ENCODE measurements at regions not wholly inside any gene's neighbourhood (a gene's known extent, or its start where the extent isn't known, plus 50 kb on each side); places are given as distances from the start of the nearest gene placed in this dataset.

DNA sequence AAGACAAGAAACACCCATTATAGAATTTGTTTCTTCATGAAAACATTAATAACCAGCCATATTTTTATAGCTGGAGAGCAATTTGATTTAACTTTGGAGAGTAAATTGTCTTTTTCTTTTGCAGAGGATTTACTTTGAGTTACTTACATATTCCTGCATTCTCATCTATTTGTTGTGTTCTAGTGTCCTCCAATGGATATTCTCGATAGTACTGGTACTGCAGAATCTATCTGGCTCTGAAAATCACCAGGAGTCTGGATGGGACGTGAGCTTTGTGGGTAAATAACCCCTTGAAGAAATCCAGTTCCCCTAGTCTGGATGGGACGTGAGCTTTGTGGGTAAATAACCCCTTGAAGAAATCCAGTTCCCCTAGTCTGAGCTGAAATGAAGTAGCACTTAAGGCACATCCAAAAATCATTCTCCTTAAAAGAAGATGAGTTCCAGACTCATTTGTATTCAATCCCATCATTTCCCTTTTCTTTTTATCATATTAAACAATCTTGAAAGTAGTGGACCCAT is 294.1 kb upstream of the UBE2E2 start:
- Mint-ChIP-seq H3K27ac (no peak overlapping the region), H3K36me3 (ENCODE audit: low read depth) (no peaks in the 10 kb centered on the region), H3K27me3 (no peaks in the 10 kb centered on the region), H3K4me1 (ENCODE audit: low read depth) (peaks cover 6% of the 10 kb centered on the region), H3K4me3 (no peak overlapping the region), H3K9me3 (no peaks in the 10 kb centered on the region)
- intact Hi-C loops (cut with micrococcal nuclease): no loop called here

- Mint-ChIP-seq H3K4me1 (ENCODE audit: low read depth) (no peaks in the 10 kb centered on the region), H3K9me3 (no peaks in the 10 kb centered on the region), H3K4me3 (no peak overlapping the region), H3K36me3 (ENCODE audit: low read depth) (no peaks in the 10 kb centered on the region), H3K27me3 (no peaks in the 10 kb centered on the region), H3K27ac (no peak overlapping the region)
- intact Hi-C loops (cut with micrococcal nuclease): no loop called here
Observed at GRCh38 chr3:22916933-22917332, 286.2 kb upstream of the UBE2E2 start.

DNA sequence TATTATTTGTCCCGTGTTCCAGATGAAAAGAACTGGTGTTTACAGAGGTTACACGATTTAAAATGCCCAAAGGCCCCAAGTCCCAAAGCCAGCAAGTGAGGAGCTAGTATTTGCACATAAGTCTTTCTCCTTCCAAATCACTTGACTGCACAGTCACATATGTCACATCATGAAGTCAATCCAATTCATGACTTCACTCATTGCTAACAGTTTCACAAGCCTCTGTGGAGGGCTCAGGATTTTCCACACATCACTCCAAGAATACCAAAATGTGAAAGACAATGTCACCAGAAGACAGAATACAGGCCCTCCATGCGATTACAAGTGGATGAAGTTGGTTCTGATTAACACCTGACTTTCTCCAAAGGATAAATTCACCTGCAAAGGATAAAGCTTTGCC is 283.1 kb upstream of the UBE2E2 start:
- H3K27me3 Mint-ChIP-seq: no peaks in the 10 kb centered on the region
- H3K4me3 Mint-ChIP-seq: no peak overlapping the region
- intact Hi-C loops (cut with micrococcal nuclease): no loop called here
- no peaks in the 10 kb centered on the region for H3K9me3 Mint-ChIP-seq
- no peaks in the 10 kb centered on the region for H3K4me1 Mint-ChIP-seq (ENCODE audit: low read depth)
- H3K27ac Mint-ChIP-seq: no peak overlapping the region
- no peaks in the 10 kb centered on the region for H3K36me3 Mint-ChIP-seq (ENCODE audit: low read depth)

- H3K9me3 Mint-ChIP-seq: no peaks in the 10 kb centered on the region
- intact Hi-C loops (cut with micrococcal nuclease): no loop called here
- H3K4me3 Mint-ChIP-seq: no peak overlapping the region
- H3K27me3 Mint-ChIP-seq: no peaks in the 10 kb centered on the region
- no peaks in the 10 kb centered on the region for H3K36me3 Mint-ChIP-seq (ENCODE audit: low read depth)
- no peaks in the 10 kb centered on the region for H3K4me1 Mint-ChIP-seq (ENCODE audit: low read depth)
- H3K27ac Mint-ChIP-seq: no peak overlapping the region
Observed at GRCh38 chr3:22922317-22922716, 280.8 kb upstream of the UBE2E2 start.

DNA sequence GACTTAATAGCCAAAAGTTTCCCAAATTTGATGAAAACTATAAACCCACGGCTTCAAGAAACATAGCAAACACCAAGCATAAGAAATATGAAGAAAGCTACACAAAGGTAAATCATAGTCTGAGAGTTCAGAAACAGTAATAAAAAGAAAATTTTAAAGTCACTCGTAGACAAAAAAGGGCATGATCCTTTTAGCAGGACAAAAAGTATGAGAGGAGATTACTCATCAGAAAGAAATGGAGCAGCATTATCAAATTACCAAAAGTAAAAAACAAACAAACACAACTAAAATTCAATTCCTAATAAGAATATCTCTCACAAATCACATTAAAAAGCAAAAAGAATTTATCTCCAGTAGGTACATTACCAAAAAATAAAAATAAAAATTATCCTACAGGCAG is 279.4 kb upstream of the UBE2E2 start:
- no peaks in the 10 kb centered on the region for H3K27me3 Mint-ChIP-seq
- no peak overlapping the region for H3K27ac Mint-ChIP-seq
- no peaks in the 10 kb centered on the region for H3K4me1 Mint-ChIP-seq (ENCODE audit: low read depth)
- no peak overlapping the region for H3K4me3 Mint-ChIP-seq
- H3K9me3 Mint-ChIP-seq: no peaks in the 10 kb centered on the region
- intact Hi-C loops (cut with micrococcal nuclease): no loop called here
- no peaks in the 10 kb centered on the region for H3K36me3 Mint-ChIP-seq (ENCODE audit: low read depth)

DNA sequence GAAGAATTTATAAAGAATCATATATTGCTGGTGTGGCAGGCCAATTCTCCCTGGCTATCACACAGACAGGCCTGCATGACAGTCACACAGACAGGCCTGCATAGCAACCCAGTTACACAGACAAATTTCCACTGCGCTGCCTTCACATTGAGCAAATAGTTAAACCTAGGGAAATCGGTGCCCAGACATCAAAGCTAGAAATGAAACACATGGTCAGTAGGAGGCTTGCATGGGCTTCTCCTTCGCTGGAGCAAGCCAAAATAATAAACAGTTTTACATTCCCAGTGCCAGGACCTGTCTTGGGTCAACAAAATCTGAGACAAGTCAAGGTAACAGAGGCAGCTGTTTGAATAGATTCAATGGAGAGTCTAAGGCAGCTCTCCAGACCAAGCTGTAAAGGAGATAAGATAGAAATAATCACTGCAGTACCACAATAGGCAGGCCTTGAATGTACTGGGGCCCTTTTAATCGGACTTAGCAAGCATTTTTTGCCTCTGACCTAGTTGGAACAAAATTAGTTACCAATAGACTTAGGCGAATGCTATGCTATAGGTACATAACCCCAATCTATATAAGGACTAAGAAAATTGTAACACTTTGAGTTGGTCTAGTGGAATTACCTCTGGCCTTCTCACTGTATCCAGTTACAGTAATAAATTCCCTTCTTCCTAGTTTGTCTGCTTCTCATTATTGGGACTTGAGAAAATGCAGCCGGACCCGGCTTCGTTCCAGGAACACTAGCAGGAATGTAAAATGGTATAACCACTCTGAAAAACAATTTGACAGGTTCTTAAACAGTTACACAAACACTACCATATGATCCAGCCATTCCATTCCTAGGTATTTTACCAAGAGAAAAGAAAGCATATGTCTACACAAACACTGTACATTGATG is 274.7 kb upstream of the UBE2E2 start:
- intact Hi-C loops (cut with micrococcal nuclease): no loop called here

DNA sequence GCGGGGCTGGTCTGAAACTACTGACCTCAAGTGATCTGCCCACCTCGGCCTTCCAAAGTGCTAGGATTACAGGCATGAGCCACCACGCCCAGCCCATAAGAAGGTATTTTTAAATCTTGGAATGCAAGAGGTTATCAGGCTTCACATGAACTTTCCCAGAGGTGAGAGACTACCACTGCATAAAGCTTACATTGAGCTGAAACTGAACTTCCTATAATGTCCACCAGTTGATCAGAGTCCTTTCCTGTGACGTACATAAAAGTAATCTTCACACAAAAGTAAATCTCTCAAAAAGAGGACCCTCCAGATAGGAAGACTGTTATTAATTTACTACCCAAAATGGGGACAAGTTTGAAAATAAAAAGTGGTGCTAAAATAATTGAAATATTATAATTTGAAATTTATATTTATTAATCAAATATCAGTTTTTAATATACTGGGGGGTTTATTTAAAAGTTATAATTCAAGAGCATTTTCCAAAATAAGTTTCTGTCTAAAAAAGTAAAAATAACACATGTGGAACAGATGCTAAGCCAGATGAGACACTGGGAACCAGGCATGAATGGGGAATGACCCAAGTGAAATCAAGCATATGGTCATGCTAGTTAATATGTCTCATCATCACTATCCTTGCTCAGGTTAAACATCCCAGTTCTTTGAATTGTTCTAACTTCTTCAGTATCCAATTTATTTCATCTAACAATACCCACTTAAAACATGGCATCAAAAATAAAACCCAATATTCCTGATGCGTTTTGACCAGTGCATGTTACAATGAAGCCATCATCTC is 269.9 kb upstream of the UBE2E2 start:
- Mint-ChIP-seq H3K4me3 (no peak overlapping the region), H3K9me3 (no peaks in the 10 kb centered on the region), H3K27ac (no peak overlapping the region), H3K36me3 (ENCODE audit: low read depth) (no peaks in the 10 kb centered on the region), H3K4me1 (ENCODE audit: low read depth) (no peaks in the 10 kb centered on the region), H3K27me3 (no peaks in the 10 kb centered on the region)
- intact Hi-C loops (cut with micrococcal nuclease): no loop called here

More for the DNA sequence above, 274.7 kb upstream of the UBE2E2 start:
- H3K4me3 Mint-ChIP-seq: no peak overlapping the region
- no peaks in the 10 kb centered on the region for H3K9me3 Mint-ChIP-seq
- H3K36me3 Mint-ChIP-seq (ENCODE audit: low read depth): no peaks in the 10 kb centered on the region
- H3K27ac Mint-ChIP-seq: no peak overlapping the region
- H3K27me3 Mint-ChIP-seq: no peaks in the 10 kb centered on the region
- no peaks in the 10 kb centered on the region for H3K4me1 Mint-ChIP-seq (ENCODE audit: low read depth)

DNA sequence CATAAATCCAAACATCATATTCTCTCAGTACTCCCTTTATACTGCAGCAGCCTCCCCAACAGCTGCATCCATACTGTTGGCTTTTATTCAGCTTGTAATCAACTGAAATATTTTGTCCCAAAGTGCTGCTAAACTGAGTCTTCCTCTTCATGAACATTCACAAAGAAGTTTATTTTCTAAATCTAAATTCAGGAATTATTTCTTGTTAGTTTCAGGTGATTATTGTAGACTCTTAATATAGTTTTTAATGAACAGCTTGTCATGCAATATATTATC is 269.3 kb upstream of the UBE2E2 start:
- intact Hi-C loops (cut with micrococcal nuclease): no loop called here
- Mint-ChIP-seq H3K4me1 (ENCODE audit: low read depth) (no peaks in the 10 kb centered on the region), H3K27me3 (no peaks in the 10 kb centered on the region), H3K36me3 (ENCODE audit: low read depth) (no peaks in the 10 kb centered on the region), H3K27ac (no peak overlapping the region), H3K4me3 (no peak overlapping the region), H3K9me3 (no peaks in the 10 kb centered on the region)

DNA sequence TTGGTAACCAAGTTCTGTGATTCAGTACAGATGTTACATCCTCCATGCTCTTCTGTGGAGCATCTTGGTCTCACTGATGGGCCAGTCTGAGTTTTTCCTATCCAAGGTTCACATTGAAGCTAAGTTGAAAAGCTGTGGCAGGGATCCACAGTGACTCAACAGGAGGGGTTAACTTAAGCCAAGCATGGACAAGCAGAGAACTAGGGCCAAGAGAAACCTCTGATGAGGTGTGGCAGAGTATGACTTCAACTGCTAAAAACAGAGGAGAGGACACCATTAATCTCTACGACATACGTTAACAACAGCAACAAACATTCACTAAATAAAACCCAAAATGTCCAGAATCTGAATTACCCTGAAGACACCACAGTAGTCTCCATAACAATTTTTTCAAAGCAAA is 268.1 kb upstream of the UBE2E2 start:
- no peaks in the 10 kb centered on the region for H3K27me3 Mint-ChIP-seq
- H3K4me1 Mint-ChIP-seq (ENCODE audit: low read depth): no peaks in the 10 kb centered on the region
- H3K9me3 Mint-ChIP-seq: no peaks in the 10 kb centered on the region
- H3K36me3 Mint-ChIP-seq (ENCODE audit: low read depth): no peaks in the 10 kb centered on the region
- no peak overlapping the region for H3K4me3 Mint-ChIP-seq
- intact Hi-C loops (cut with micrococcal nuclease): no loop called here
- H3K27ac Mint-ChIP-seq: no peak overlapping the region

DNA sequence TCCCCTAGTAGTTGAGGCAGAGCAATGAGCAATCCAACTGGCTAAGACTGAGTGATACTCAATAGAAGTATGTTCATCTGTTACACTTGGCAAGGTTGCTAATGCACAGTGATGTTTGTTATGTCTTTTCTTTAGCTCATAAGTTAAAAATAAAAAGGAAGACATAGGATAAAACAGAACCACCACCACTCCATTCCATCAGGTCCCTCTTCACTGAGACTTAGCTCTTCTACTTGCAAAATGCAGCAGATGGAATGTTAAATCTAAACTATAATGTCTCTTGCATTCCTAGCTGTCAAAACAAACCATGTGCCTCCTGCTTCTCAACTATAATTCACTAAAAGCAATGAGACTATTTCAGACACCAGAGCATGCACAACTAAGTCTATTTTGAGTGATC is 265.6 kb upstream of the UBE2E2 start:
- Mint-ChIP-seq H3K9me3 (no peaks in the 10 kb centered on the region), H3K36me3 (ENCODE audit: low read depth) (no peaks in the 10 kb centered on the region), H3K4me1 (ENCODE audit: low read depth) (no peaks in the 10 kb centered on the region), H3K27me3 (no peaks in the 10 kb centered on the region), H3K27ac (no peak overlapping the region), H3K4me3 (no peak overlapping the region)
- intact Hi-C loops (cut with micrococcal nuclease): no loop called here

DNA sequence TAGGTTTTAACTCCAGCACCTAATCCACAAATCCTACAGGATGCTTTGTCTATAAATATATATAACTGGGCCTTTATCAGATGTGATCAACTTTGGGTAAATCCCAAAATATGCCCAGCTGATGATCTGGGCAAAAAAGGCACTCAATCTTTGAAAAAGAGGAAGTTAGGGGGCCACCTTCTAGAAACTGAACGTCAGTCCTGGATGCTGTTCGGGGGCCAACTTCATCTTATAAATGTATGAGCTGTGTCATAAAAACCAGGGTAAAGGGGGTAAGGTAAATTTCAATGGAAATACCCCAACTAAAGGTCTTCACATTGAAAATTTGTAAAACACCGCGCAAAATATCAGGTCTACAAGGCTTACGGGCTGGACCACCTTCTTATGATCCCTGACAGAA is 264.4 kb upstream of the UBE2E2 start:
- no peaks in the 10 kb centered on the region for H3K9me3 Mint-ChIP-seq
- no peaks in the 10 kb centered on the region for H3K4me1 Mint-ChIP-seq (ENCODE audit: low read depth)
- H3K4me3 Mint-ChIP-seq: no peak overlapping the region
- intact Hi-C loops (cut with micrococcal nuclease): no loop called here
- H3K27ac Mint-ChIP-seq: no peak overlapping the region
- no peaks in the 10 kb centered on the region for H3K27me3 Mint-ChIP-seq
- no peaks in the 10 kb centered on the region for H3K36me3 Mint-ChIP-seq (ENCODE audit: low read depth)

GRCh38 chr3:22939349-22939748 is 263.8 kb upstream of the UBE2E2 start:
- Mint-ChIP-seq H3K27me3 (no peaks in the 10 kb centered on the region), H3K36me3 (ENCODE audit: low read depth) (no peaks in the 10 kb centered on the region), H3K4me3 (no peak overlapping the region), H3K9me3 (no peaks in the 10 kb centered on the region), H3K4me1 (ENCODE audit: low read depth) (no peaks in the 10 kb centered on the region), H3K27ac (no peak overlapping the region)
- intact Hi-C loops (cut with micrococcal nuclease): no loop called here

DNA sequence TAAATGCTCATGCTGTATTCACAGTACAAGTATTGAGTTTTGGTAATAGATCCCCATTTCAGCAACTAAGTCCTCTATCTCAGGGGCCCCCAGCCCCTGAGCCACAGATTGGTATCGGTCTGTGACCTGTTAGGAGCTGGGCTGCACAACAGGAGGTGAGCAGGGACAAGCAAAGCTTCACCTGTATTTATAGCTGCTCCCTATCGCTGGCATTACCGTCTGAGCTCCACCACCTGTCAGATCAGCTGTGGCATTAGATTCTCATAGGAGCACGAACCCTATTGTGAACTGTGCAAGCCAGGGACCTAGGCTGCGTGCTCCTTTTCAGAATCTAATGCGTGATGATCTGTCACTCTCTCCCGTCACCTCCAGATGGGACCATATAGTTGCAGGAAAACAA is 262.8 kb upstream of the UBE2E2 start:
- Mint-ChIP-seq H3K36me3 (ENCODE audit: low read depth) (no peaks in the 10 kb centered on the region), H3K4me1 (ENCODE audit: low read depth) (no peaks in the 10 kb centered on the region)
- intact Hi-C loops (cut with micrococcal nuclease): no loop called here

GRCh38 chr3:22942981-22943380 is 260.1 kb upstream of the UBE2E2 start:
- intact Hi-C loops (cut with micrococcal nuclease): no loop called here
- Mint-ChIP-seq H3K27ac (no peak overlapping the region), H3K9me3 (no peaks in the 10 kb centered on the region), H3K36me3 (ENCODE audit: low read depth) (no peaks in the 10 kb centered on the region), H3K27me3 (no peaks in the 10 kb centered on the region), H3K4me1 (ENCODE audit: low read depth) (no peaks in the 10 kb centered on the region), H3K4me3 (no peak overlapping the region)

More for the DNA sequence above, 262.8 kb upstream of the UBE2E2 start:
- no peak overlapping the region for H3K27ac Mint-ChIP-seq
- no peaks in the 10 kb centered on the region for H3K27me3 Mint-ChIP-seq
- H3K4me3 Mint-ChIP-seq: no peak overlapping the region
- no peaks in the 10 kb centered on the region for H3K9me3 Mint-ChIP-seq
